ENCODE measurements at regions not wholly inside any gene's neighbourhood (a gene's known extent, or its start where the extent isn't known, plus 50 kb on each side); places are given as distances from the start of the nearest gene placed in this dataset.
A peak's percentile ranks its signal among the peaks of the same experiment; 100 is the strongest.

- TF ChIP-seq, protein P1, sequence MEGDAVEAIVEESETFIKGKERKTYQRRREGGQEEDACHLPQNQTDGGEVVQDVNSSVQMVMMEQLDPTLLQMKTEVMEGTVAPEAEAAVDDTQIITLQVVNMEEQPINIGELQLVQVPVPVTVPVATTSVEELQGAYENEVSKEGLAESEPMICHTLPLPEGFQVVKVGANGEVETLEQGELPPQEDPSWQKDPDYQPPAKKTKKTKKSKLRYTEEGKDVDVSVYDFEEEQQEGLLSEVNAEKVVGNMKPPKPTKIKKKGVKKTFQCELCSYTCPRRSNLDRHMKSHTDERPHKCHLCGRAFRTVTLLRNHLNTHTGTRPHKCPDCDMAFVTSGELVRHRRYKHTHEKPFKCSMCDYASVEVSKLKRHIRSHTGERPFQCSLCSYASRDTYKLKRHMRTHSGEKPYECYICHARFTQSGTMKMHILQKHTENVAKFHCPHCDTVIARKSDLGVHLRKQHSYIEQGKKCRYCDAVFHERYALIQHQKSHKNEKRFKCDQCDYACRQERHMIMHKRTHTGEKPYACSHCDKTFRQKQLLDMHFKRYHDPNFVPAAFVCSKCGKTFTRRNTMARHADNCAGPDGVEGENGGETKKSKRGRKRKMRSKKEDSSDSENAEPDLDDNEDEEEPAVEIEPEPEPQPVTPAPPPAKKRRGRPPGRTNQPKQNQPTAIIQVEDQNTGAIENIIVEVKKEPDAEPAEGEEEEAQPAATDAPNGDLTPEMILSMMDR (IDR thresholded peaks at IDR 0.05; ENCODE audit: insufficient read depth, low read length), result no peak
- no peak overlapping the region for H3K4me3 ChIP-seq (ENCODE audit: low read depth, low read length)
- DNase-seq (ENCODE audit: low read depth), result peak; percentile 73
Observed at GRCh38 chr1:172897738-172898137, 153.0 kb downstream of the TNFSF18 start.

- DNase-seq (ENCODE audit: low read depth), result peak; percentile 45
Observed at GRCh38 chr1:172898866-172899265, 151.9 kb downstream of the TNFSF18 start.

GRCh38 chr1:172900376-172900997 lies 150.3 kb downstream of the TNFSF18 start:
- DNase-seq (ENCODE audit: low read depth), result no peak
- H3K4me3 ChIP-seq (ENCODE audit: low read depth, low read length), result no peak overlapping the region
- TF ChIP-seq, protein P1 (IDR thresholded peaks at IDR 0.05; ENCODE audit: insufficient read depth, low read length), result no peak

More at GRCh38 chr1:172898866-172899265, 151.9 kb downstream of the TNFSF18 start:
- TF ChIP-seq, protein P1 (IDR thresholded peaks at IDR 0.05; ENCODE audit: insufficient read depth, low read length), result no peak
- no peak overlapping the region for H3K4me3 ChIP-seq (ENCODE audit: low read depth, low read length)

- H3K4me3 ChIP-seq (ENCODE audit: low read depth, low read length), result no peak overlapping the region
- TF ChIP-seq, protein P1 (IDR thresholded peaks at IDR 0.05; ENCODE audit: insufficient read depth, low read length), result no peak
- no peak for DNase-seq (ENCODE audit: low read depth)
Observed at GRCh38 chr1:172902200-172902599, 148.5 kb downstream of the TNFSF18 start.

- TF ChIP-seq, protein P1 (IDR thresholded peaks at IDR 0.05; ENCODE audit: insufficient read depth, low read length), result no peak
- H3K4me3 ChIP-seq (ENCODE audit: low read depth, low read length), result no peak overlapping the region
Observed at GRCh38 chr1:172902861-172903381, 147.8 kb downstream of the TNFSF18 start.

GRCh38 chr1:172903581-172904220 lies 147.0 kb downstream of the TNFSF18 start:
- peak; percentile 55 for DNase-seq (ENCODE audit: low read depth)
- no peak overlapping the region for H3K4me3 ChIP-seq (ENCODE audit: low read depth, low read length)

More at GRCh38 chr1:172902861-172903381, 147.8 kb downstream of the TNFSF18 start:
- DNase-seq (ENCODE audit: low read depth), result peak; percentile 85

More at GRCh38 chr1:172903581-172904220, 147.0 kb downstream of the TNFSF18 start:
- TF ChIP-seq, protein P1 (IDR thresholded peaks at IDR 0.05; ENCODE audit: insufficient read depth, low read length), result no peak
